ENCODE measurements at regions not wholly inside any gene's neighbourhood (a gene's known extent, or its start where the extent isn't known, plus 50 kb on each side); places are given as distances from the start of the nearest gene placed in this dataset.
"Not testable (repeated sequence)": the region's sequence is repeated elsewhere in the genome, so short reads cannot be mapped to it uniquely, and the experiment has no call there.

GRCh38 chr11:28798286-28798685 lies 690.1 kb downstream of the METTL15 start:
- TF ChIP-seq CTCF (IDR thresholded peaks at IDR 0.05; ENCODE audit: low read depth, low read length): no peak
- no peak overlapping the region for H3K4me3 ChIP-seq (ENCODE audit: low read depth, low read length)
- no peaks in the 10 kb centered on the region for H3K9me3 ChIP-seq
- no peaks in the 10 kb centered on the region for H3K36me3 ChIP-seq
- no peak for DNase-seq
- H3K27me3 ChIP-seq: no peaks in the 10 kb centered on the region
- no peaks in the 10 kb centered on the region for H3K4me1 ChIP-seq

- no peak for TF ChIP-seq CTCF (IDR thresholded peaks at IDR 0.05; ENCODE audit: low read depth, low read length)
- no peaks in the 10 kb centered on the region for H3K27me3 ChIP-seq
- no peaks in the 10 kb centered on the region for H3K9me3 ChIP-seq
- no peaks in the 10 kb centered on the region for H3K36me3 ChIP-seq
- no peak for DNase-seq
- no peak overlapping the region for H3K4me3 ChIP-seq (ENCODE audit: low read depth, low read length)
- H3K4me1 ChIP-seq: no peaks in the 10 kb centered on the region
Observed at GRCh38 chr11:28797536-28797935, 689.3 kb downstream of the METTL15 start.

DNA sequence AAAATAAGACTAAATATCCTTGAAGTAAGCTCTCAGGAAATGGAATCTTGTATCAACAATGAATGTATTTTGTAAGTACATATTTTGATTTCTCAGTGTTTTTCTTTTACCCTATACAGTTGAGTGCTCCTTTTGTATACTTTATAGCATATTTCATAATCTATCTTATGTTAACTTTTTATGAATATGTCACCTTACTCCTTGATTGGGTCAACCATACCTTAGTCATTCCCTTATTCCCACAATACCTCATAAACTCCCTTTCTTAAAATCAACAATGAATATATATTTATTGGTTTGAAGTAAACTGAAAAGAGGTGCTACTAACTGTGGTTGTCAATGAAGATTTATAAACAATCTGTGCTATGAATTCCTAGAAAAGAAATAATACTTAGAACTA lies 686.2 kb downstream of the METTL15 start:
- no peak for DNase-seq
- H3K4me1 ChIP-seq: no peaks in the 10 kb centered on the region
- H3K27me3 ChIP-seq: no peaks in the 10 kb centered on the region
- H3K36me3 ChIP-seq: no peaks in the 10 kb centered on the region
- no peak for TF ChIP-seq CTCF (IDR thresholded peaks at IDR 0.05; ENCODE audit: low read depth, low read length)
- H3K4me3 ChIP-seq (ENCODE audit: low read depth, low read length): no peak overlapping the region
- no peaks in the 10 kb centered on the region for H3K9me3 ChIP-seq

DNA sequence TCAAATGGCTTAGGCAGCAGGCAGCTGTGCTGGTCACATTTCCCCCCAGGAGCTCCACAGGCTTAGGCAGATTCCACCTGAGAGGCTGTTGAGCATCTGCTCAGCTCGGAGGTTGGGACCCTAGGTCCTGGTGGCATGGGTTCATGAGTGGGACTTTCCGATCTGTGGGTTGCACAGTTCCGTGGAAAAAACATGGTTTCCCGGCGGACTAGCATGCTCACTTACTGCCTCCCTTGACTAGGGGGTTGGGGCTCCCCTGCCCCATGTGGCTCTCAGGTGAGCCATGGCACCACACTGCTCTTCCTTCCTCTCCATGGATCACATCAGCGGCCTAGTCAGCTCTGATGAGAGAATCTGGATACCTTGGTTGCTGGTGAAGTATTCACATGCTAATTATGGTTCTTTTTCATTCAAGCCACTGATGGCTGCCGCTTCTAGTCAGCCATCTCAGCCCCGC lies 685.1 kb downstream of the METTL15 start:
- Histone ChIP-seq H3K4me1 (no peaks in the 10 kb centered on the region), H3K9me3 (no peaks in the 10 kb centered on the region), H3K4me3 (ENCODE audit: low read depth, low read length) (no peak overlapping the region), H3K27me3 (no peaks in the 10 kb centered on the region), H3K36me3 (no peaks in the 10 kb centered on the region)
- DNase-seq: no peak
- TF ChIP-seq CTCF (IDR thresholded peaks at IDR 0.05; ENCODE audit: low read depth, low read length): no peak

GRCh38 chr11:28792856-28793255 lies 684.7 kb downstream of the METTL15 start:
- no peaks in the 10 kb centered on the region for H3K36me3 ChIP-seq
- no peak overlapping the region for H3K4me3 ChIP-seq (ENCODE audit: low read depth, low read length)
- no peak for DNase-seq
- H3K27me3 ChIP-seq: no peaks in the 10 kb centered on the region
- H3K9me3 ChIP-seq: no peaks in the 10 kb centered on the region
- no peaks in the 10 kb centered on the region for H3K4me1 ChIP-seq
- no peak for TF ChIP-seq CTCF (IDR thresholded peaks at IDR 0.05; ENCODE audit: low read depth, low read length)

GRCh38 chr11:28787897-28788296 lies 679.7 kb downstream of the METTL15 start:
- not testable (repeated sequence) for H3K36me3 ChIP-seq; DNase-seq; H3K27me3 ChIP-seq; H3K4me3 ChIP-seq (ENCODE audit: low read depth, low read length); H3K4me1 ChIP-seq; H3K9me3 ChIP-seq

GRCh38 chr11:28777126-28777525 lies 668.9 kb downstream of the METTL15 start:
- no peaks in the 10 kb centered on the region for H3K36me3 ChIP-seq
- TF ChIP-seq CTCF (IDR thresholded peaks at IDR 0.05; ENCODE audit: low read depth, low read length): no peak
- H3K9me3 ChIP-seq: no peaks in the 10 kb centered on the region

More at GRCh38 chr11:28777126-28777525, 668.9 kb downstream of the METTL15 start:
- Histone ChIP-seq H3K4me1 (no peaks in the 10 kb centered on the region), H3K4me3 (ENCODE audit: low read depth, low read length) (no peak overlapping the region), H3K27me3 (no peaks in the 10 kb centered on the region)
- no peak for DNase-seq

Measured in BE2C (cell line).